ENCODE measurements at regions not wholly inside any gene's neighbourhood (a gene's known extent, or its start where the extent isn't known, plus 50 kb on each side); places are given as distances from the start of the nearest gene placed in this dataset.
"Not testable (repeated sequence)": the region's sequence is repeated elsewhere in the genome, so short reads cannot be mapped to it uniquely, and the experiment has no call there.

DNA sequence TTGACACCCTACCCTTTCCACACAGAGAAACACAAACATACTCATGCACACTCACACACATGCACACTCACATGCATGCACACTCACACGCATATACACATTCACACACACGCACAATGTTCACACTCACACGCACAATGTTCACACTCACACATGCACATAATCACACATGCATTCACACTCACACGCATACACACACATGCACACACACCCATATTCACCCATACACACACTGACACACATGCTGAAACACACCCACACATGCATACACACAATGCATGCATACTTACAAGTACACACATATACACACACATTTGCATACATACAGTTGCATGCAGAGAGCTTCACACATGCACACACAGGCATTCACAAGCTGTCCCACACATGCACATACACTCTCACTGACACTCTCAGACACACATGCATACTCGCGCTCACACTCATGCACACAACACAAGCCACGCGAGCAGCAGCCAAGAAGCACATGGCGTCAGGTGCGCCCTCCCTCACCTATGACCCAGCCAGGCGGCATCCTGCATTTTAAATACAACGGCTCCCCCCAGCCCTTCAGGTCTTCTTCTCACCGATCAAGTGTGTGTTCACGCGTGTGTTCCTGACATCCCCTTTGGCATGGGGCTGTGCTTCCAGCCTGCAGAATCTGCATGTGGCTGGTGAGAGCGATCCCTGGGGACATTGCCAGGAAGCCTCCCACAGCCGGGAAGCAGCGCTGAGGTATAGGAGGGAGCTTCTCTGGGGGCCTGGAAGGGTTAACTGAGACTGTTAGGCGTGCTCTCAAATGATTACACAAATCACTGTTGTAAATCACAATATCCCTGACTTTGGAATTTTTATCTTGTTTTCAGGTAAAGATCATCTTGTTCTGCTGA, 195.1 kb downstream of the RTP5 start:
- TF ChIP-seq, protein P1, sequence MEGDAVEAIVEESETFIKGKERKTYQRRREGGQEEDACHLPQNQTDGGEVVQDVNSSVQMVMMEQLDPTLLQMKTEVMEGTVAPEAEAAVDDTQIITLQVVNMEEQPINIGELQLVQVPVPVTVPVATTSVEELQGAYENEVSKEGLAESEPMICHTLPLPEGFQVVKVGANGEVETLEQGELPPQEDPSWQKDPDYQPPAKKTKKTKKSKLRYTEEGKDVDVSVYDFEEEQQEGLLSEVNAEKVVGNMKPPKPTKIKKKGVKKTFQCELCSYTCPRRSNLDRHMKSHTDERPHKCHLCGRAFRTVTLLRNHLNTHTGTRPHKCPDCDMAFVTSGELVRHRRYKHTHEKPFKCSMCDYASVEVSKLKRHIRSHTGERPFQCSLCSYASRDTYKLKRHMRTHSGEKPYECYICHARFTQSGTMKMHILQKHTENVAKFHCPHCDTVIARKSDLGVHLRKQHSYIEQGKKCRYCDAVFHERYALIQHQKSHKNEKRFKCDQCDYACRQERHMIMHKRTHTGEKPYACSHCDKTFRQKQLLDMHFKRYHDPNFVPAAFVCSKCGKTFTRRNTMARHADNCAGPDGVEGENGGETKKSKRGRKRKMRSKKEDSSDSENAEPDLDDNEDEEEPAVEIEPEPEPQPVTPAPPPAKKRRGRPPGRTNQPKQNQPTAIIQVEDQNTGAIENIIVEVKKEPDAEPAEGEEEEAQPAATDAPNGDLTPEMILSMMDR (IDR thresholded peaks at IDR 0.05; ENCODE audit: insufficient read depth, low read length, missing control alignments) = no peak
- ChIA-PET CTCF (no interaction called here), POLR2A (no interaction called here)
- no peak overlapping the region for H3K4me3 ChIP-seq (ENCODE audit: low read depth, low read length)
- DNase-seq (ENCODE audit: low read depth, low spot score) = no peak

DNA sequence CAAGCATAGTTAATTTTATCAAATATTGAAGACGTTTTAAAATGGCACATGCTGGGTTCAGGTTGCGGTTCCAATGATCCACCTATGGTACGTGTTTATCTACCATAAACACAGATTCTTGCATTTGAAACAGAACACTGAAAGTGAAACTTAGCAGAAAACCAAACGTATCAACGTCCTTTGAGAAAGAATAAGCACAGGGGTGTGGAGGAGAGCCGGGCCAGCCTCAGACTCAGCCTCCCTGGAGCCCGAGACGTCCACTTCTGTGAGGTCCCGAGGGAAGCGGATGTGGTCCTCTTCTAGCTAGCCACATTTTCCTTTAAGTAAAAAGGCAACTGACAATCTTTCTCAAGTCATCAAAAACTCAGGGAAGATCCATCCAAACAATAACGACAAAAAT, 195.9 kb downstream of the RTP5 start:
- POLR2A ChIA-PET = no interaction called here
- no peak overlapping the region for H3K4me3 ChIP-seq (ENCODE audit: low read depth, low read length)
- TF ChIP-seq, protein P1 (IDR thresholded peaks at IDR 0.05; ENCODE audit: insufficient read depth, low read length, missing control alignments) = no peak
- CTCF ChIA-PET = no interaction called here
- no peak for DNase-seq (ENCODE audit: low read depth, low spot score)

DNA sequence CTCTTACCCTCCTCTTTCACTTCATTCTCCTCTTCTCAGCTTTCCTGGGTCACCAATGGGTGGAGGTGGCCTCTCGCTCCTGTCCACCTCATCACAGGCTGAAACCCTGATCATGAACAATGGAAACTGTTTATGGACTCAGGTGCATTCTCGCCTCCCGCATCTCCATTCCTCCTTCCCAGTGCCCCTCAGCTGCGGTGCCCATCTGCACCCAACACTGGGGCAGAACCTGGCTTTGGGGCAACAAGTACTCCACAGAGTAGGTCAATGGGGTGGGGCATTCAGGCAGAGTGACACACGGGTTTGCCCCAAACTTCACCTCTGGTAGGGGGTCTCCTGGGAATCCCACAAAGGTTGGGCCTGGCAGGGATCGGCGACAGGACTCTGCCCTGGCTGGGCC, 199.5 kb downstream of the RTP5 start:
- ChIA-PET CTCF (no interaction called here), POLR2A (no interaction called here)
- no peak overlapping the region for H3K4me3 ChIP-seq (ENCODE audit: low read depth, low read length)
- no peak for DNase-seq (ENCODE audit: low read depth, low spot score)
- TF ChIP-seq, protein P1 (IDR thresholded peaks at IDR 0.05; ENCODE audit: insufficient read depth, low read length, missing control alignments) = no peak

DNA sequence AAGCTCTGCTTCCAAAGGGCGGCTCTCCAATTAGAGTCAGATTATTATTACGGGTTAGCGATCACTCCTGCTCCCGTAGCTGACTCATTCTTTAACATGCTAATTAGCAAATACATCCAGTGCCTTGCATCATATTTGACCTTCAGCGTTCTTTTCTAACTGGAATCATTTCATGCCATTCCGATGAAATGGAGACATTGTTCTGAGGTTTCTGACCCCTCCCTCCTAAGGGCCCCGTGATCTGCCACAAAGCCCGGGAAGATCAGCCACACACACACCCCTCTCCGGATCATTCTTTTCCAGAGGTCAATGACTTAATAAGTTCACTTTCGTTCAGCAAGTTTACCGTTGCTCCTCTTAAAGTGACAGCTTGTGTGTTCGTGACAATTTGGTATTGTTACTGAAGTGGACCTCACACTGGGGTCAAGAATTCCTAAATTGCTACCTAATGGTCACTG, 200.4 kb downstream of the RTP5 start:
- CTCF ChIA-PET; DNase-seq (ENCODE audit: low read depth, low spot score); POLR2A ChIA-PET: not testable (repeated sequence)

DNA sequence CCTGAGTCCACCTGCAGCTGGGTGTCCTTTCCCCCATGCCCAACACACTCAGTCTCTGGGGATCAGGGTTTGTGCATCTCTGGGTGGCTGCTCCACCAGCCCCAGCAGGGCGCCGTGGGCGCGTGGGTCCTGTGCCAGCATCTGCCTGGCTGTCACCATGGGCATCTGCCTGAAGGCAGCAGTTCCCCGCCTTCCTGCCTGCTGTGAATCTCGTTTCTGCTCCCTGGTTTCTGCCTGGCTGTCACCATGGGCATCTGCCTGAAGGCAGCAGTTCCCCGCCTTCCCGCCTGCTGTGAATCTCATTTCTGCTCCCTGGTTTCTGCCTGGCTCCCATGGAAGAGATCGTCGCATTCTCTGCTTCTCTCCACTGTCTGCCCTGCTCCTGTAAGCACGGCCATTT, 201.2 kb downstream of the RTP5 start:
- CTCF ChIA-PET; DNase-seq (ENCODE audit: low read depth, low spot score); H3K4me3 ChIP-seq (ENCODE audit: low read depth, low read length); POLR2A ChIA-PET: not testable (repeated sequence)

More for the DNA sequence above, 200.4 kb downstream of the RTP5 start:
- not testable (repeated sequence) for H3K4me3 ChIP-seq (ENCODE audit: low read depth, low read length)

DNA sequence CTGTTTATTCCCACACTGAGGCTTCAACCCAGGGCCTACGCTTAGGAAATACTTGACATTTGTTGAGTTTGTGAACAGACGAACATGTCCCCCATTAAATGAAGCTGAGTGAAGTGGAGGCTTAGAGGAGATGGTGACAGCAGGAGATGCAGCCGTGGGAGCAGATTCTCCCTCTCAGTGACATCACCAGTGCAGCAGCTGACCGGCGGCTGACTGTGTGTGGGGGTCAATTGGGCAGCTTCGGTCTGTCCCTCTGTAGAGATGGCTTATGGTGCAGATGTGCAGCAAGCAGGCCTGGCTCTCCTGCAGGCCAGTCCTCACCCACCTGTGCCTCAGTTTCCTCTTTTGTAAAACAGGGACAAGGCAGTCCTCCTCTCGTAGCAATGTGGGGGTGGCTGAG, 201.8 kb downstream of the RTP5 start:
- H3K4me3 ChIP-seq (ENCODE audit: low read depth, low read length); POLR2A ChIA-PET; DNase-seq (ENCODE audit: low read depth, low spot score); CTCF ChIA-PET: not testable (repeated sequence)

DNA sequence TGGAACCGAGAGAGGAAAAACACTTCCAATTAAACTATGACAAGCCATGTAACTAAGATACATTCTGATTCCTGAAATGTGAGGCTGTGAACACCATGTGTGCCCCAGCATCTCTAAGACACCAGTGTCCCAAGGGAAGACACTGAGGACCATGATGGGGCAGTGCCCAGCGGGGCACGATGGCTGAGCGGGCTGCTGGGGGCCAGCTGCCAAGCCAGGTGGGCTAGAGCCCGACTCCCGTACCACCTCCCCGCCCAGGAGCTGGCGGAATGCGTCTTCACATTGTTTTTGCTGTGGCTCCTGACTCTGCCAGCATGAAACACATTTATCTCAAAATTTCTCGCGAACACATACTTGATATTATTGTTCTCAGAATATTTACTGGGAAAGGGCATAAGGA, 202.4 kb downstream of the RTP5 start:
- CTCF ChIA-PET, POLR2A ChIA-PET: not testable (repeated sequence)

DNA sequence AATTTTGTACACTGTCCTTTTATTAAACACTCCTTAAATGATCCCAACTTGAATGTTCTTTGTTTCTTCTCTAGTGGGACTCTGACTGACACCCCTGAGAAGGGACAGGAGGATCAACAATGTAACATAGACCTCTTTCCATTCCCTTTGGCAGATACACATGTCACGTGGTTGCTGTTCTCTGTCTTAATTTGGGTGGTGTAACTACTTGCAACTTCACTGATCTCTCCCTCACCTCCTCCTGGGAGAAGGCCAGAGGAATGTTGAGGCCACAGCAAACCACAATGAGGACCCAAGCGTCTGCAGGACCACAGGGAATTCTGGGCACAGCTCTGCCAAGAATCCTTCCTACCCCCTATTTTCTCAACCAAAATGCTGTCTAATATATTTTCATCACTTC, 205.6 kb downstream of the RTP5 start:
- TF ChIP-seq, protein P1 (IDR thresholded peaks at IDR 0.05; ENCODE audit: insufficient read depth, low read length, missing control alignments) = no peak
- POLR2A ChIA-PET = no interaction called here
- H3K4me3 ChIP-seq (ENCODE audit: low read depth, low read length) = no peak overlapping the region
- CTCF ChIA-PET = no interaction called here
- DNase-seq (ENCODE audit: low read depth, low spot score) = peak; percentile 21

More for the DNA sequence above, 202.4 kb downstream of the RTP5 start:
- not testable (repeated sequence) for DNase-seq (ENCODE audit: low read depth, low spot score); H3K4me3 ChIP-seq (ENCODE audit: low read depth, low read length)
